H1 (cell line): ENCODE measurements at regions not wholly inside any gene's neighbourhood (a gene's known extent, or its start where the extent isn't known, plus 50 kb on each side); places are given as distances from the start of the nearest gene placed in this dataset.

ENCODE experiments used
- CTCF ChIA-PET: fragments of 300-600 bp; sonication (Branson Sonifier 250); formaldehyde crosslinking; loops from one replicate; lab custom pipeline; 2021; ENCODE audit not compliant: partially characterized antibody; lab: Charles Lee
- POLR2A ChIA-PET: fragments of 300-600 bp; sonication (Branson Sonifier 250); formaldehyde crosslinking; loops from one replicate; lab custom pipeline; 2021; ENCODE audit warnings: inconsistent platforms; ENCODE audit not compliant: partially characterized antibody; lab: Charles Lee
- DNase-seq, 2 experiments: peaks; one replicate each; pipeline versions ENCODE4 v3.0.0 to v3.0.0-alpha.2; 2010 to 2022; ENCODE audit warnings: low spot score in 2 of 2, low read depth in 1 of 2, mixed read lengths in 1 of 2
- FAIRE-seq: peaks from 2 replicates; lab custom pipeline; 2011; peaks lifted over from hg19 to GRCh38; lab: Jason Lieb, UNC
- H2AFZ ChIP-seq: 2 replicates; pipeline ENCODE4 v1.8.1; 2012; ENCODE audit warnings: low read length, inconsistent platforms
- H2AK5ac ChIP-seq: 2 replicates; pipeline ENCODE4 v1.6.1; 2013; ENCODE audit warnings: low read depth, low read length
- H2BK120ac ChIP-seq: replicated peaks from 2 replicates; pipeline ENCODE3; 2013; ENCODE audit warnings: low read depth, low read length, inconsistent platforms
- H2BK12ac ChIP-seq: 2 replicates; pipeline ENCODE4 v1.6.1; 2013; ENCODE audit warnings: low read depth, low read length
- H2BK15ac ChIP-seq: 2 replicates; pipeline ENCODE4 v1.6.1; 2013; ENCODE audit warnings: low read length
- H2BK20ac ChIP-seq: 2 replicates; pipeline ENCODE4 v1.6.1; 2013; ENCODE audit warnings: low read length
- H2BK5ac ChIP-seq: 2 replicates; pipeline ENCODE4 v1.6.1; 2013; ENCODE audit warnings: low read depth, low read length
- H3K14ac ChIP-seq: 2 replicates; pipeline ENCODE4 v1.6.1; 2013; ENCODE audit warnings: inconsistent platforms; ENCODE audit not compliant: insufficient read length
- H3K18ac ChIP-seq: 2 replicates; pipeline ENCODE4 v1.6.1; 2013; ENCODE audit warnings: low read length; ENCODE audit errors: extremely low read depth
- H3K23ac ChIP-seq: 2 replicates; pipeline ENCODE4 v1.6.1; 2013; ENCODE audit warnings: inconsistent platforms; ENCODE audit not compliant: insufficient read length
- H3K23me2 ChIP-seq: 2 replicates; pipeline ENCODE4 v1.6.1; 2013; ENCODE audit warnings: low read depth, low read length
- H3K27ac ChIP-seq: 2 replicates; pipeline ENCODE4 v1.6.1; 2011; ENCODE audit warnings: low read depth, low read length, inconsistent platforms
- H3K27me3 ChIP-seq, 4 experiments: replicated peaks in 1 of 4; 1 replicate in 1 of 4; 2 replicates in 3 of 4; pipeline versions ENCODE4 v1.6.1 to v1.8.1; 2011 to 2013; ENCODE audit warnings: low read length in 3 of 4, mild to moderate bottlenecking in 3 of 4, inconsistent platforms in 2 of 4, mixed read lengths in 2 of 4, moderate library complexity in 1 of 4; ENCODE audit not compliant: control insufficient read depth in 3 of 4, insufficient read depth in 3 of 4; ENCODE audit errors: extremely low read depth in 1 of 4
- H3K36me3 ChIP-seq, 4 experiments: 2 replicates each; pipeline versions ENCODE4 v1.6.1 to v1.8.1; 2011 to 2013; ENCODE audit warnings: mild to moderate bottlenecking in 4 of 4, low read length in 3 of 4, moderate library complexity in 2 of 4, control low read depth in 1 of 4, inconsistent platforms in 1 of 4; ENCODE audit not compliant: insufficient read depth in 4 of 4, control insufficient read depth in 2 of 4
- H3K4ac ChIP-seq: replicated peaks from 2 replicates; pipeline ENCODE3; 2013; ENCODE audit warnings: low read length, low read depth, mixed read lengths, inconsistent platforms; ENCODE audit not compliant: insufficient read length
- H3K4me1 ChIP-seq, 4 experiments: replicated peaks in 1 of 4; 1 replicate in 1 of 4; 2 replicates in 3 of 4; pipeline versions ENCODE4 v1.6.1 to v1.8.1; 2011 to 2013; ENCODE audit warnings: low read length in 3 of 4, inconsistent platforms in 2 of 4, mixed read lengths in 1 of 4; ENCODE audit not compliant: insufficient read depth in 4 of 4, control insufficient read depth in 3 of 4
- H3K4me2 ChIP-seq, 2 experiments: 2 replicates each; pipeline versions ENCODE4 v1.6.1 to v1.8.1; 2011 to 2013; ENCODE audit warnings: low read depth in 2 of 2, low read length in 2 of 2, control low read depth in 1 of 2, inconsistent platforms in 1 of 2, mild to moderate bottlenecking in 1 of 2; ENCODE audit not compliant: insufficient read depth in 1 of 2
- H3K4me3 ChIP-seq, 4 experiments: fragments of 200-600, 300-600 bp in 1 of 4; sonication (generic), shearing (Covaris generic), sonication (Bioruptor Twin) in 1 of 4; 2 replicates each; pipeline versions ENCODE4 v1.5.1 to v1.8.1; 2011 to 2016; ENCODE audit warnings: low read length in 4 of 4, low read depth in 3 of 4, control low read depth in 2 of 4, inconsistent platforms in 2 of 4, mild to moderate bottlenecking in 2 of 4, mixed read lengths in 1 of 4, moderate library complexity in 1 of 4; ENCODE audit not compliant: insufficient read depth in 2 of 4; ENCODE audit errors: extremely low read depth in 1 of 4
- H3K56ac ChIP-seq: replicated peaks from 2 replicates; pipeline ENCODE3; 2013; ENCODE audit warnings: low read depth, mild to moderate bottlenecking, mixed read lengths, low read length, inconsistent platforms; ENCODE audit not compliant: insufficient read length
- H3K79me1 ChIP-seq: 2 replicates; pipeline ENCODE4 v1.6.1; 2013; ENCODE audit warnings: low read depth, low read length, control low read depth
- H3K79me2 ChIP-seq, 2 experiments: 2 replicates each; pipeline versions ENCODE4 v1.6.1 to v1.8.1; 2012 to 2013; ENCODE audit warnings: low read length in 2 of 2, mild to moderate bottlenecking in 2 of 2, inconsistent platforms in 1 of 2; ENCODE audit not compliant: insufficient read depth in 2 of 2, control insufficient read depth in 1 of 2
- H3K9ac ChIP-seq, 4 experiments: replicated peaks in 1 of 4; 1 replicate in 1 of 4; 2 replicates in 3 of 4; pipeline versions ENCODE4 v1.6.1 to v1.8.1; 2011 to 2013; ENCODE audit warnings: low read depth in 3 of 4, low read length in 3 of 4, control low read depth in 2 of 4, mild to moderate bottlenecking in 2 of 4, moderate library complexity in 2 of 4, inconsistent platforms in 1 of 4; ENCODE audit errors: extremely low read depth in 1 of 4
- H3K9me3 ChIP-seq, 2 experiments: 2 replicates each; pipeline versions ENCODE4 v1.6.1 to v1.8.1; 2012 to 2013; ENCODE audit warnings: mild to moderate bottlenecking in 2 of 2, moderate library complexity in 2 of 2, control low read depth in 1 of 2, inconsistent platforms in 1 of 2, low read depth in 1 of 2, low read length in 1 of 2, mixed read lengths in 1 of 2; ENCODE audit not compliant: insufficient read depth in 2 of 2
- H4K20me1 ChIP-seq, 2 experiments: replicated peaks in 1 of 2; 2 replicates each; pipeline versions ENCODE3 to v1.8.1; 2011 to 2013; ENCODE audit warnings: inconsistent platforms in 2 of 2, low read length in 2 of 2, mild to moderate bottlenecking in 1 of 2; ENCODE audit not compliant: insufficient read depth in 2 of 2, control insufficient read depth in 1 of 2
- H4K5ac ChIP-seq: 2 replicates; pipeline ENCODE4 v1.6.1; 2013; ENCODE audit warnings: low read length, low read depth, mixed read lengths, inconsistent platforms; ENCODE audit not compliant: insufficient read length
- H4K8ac ChIP-seq: 2 replicates; pipeline ENCODE4 v1.8.0; 2013; ENCODE audit warnings: mild to moderate bottlenecking, moderate library complexity, low read length, inconsistent platforms; ENCODE audit not compliant: insufficient read depth; ENCODE audit errors: extremely low read depth
- H4K91ac ChIP-seq: replicated peaks from 2 replicates; pipeline ENCODE3; 2013; ENCODE audit warnings: low read length, mixed read lengths, inconsistent platforms; ENCODE audit not compliant: insufficient read length
- ASH2L ChIP-seq: fragments of 200-600, 300-600 bp; sonication (generic); IDR thresholded peaks from one replicate; pipeline ENCODE4 v1.7.1; 2017; ENCODE audit warnings: low read length
- CHD1 ChIP-seq: IDR thresholded peaks from 2 replicates; pipeline ENCODE4 v1.6.1; 2012; ENCODE audit warnings: low read depth, low read length, improper control_type of control experiment
- CHD2 ChIP-seq: IDR thresholded peaks from 2 replicates; pipeline ENCODE4 v1.6.1; 2012; ENCODE audit warnings: low read length, improper control_type of control experiment
- CREB1 ChIP-seq: IDR thresholded peaks from 2 replicates; pipeline ENCODE4 v1.6.1; 2012; ENCODE audit warnings: inconsistent platforms
- JUN ChIP-seq: IDR thresholded peaks from 2 replicates; pipeline ENCODE4 v1.6.1; 2011; ENCODE audit warnings: low read depth, mild to moderate bottlenecking, improper control_type of control experiment, low read length
- JUND ChIP-seq: IDR thresholded peaks from 2 replicates; pipeline ENCODE4 v1.6.1; 2011; ENCODE audit warnings: mild to moderate bottlenecking, improper control_type of control experiment, low read length
- KDM5A ChIP-seq: fragments of 200-600 bp; IDR thresholded peaks from 2 replicates; pipeline ENCODE4 v1.7.1; 2012; ENCODE audit warnings: mild to moderate bottlenecking, low read length, inconsistent platforms, mixed read lengths
- PHF8 ChIP-seq: fragments of 200-600 bp; sonication (generic); conservative IDR thresholded peaks from 2 replicates; pipeline ENCODE4 v1.7.1; 2012; ENCODE audit warnings: low read depth, mild to moderate bottlenecking, inconsistent platforms, low read length, moderate library complexity
- SIX5 ChIP-seq: IDR thresholded peaks from 2 replicates; pipeline ENCODE4 v1.6.1; 2011; ENCODE audit warnings: mild to moderate bottlenecking, low read depth, low read length
- SP1 ChIP-seq: IDR thresholded peaks from 2 replicates; pipeline ENCODE4 v1.6.1; 2011; ENCODE audit warnings: low read depth, low read length
- SRF ChIP-seq: IDR thresholded peaks from 2 replicates; pipeline ENCODE4 v1.6.1; 2011; ENCODE audit warnings: mild to moderate bottlenecking, low read depth, low read length, moderate library complexity
- YY1 ChIP-seq: IDR thresholded peaks from 2 replicates; pipeline ENCODE4 v1.6.1; 2011; ENCODE audit warnings: low read depth, mild to moderate bottlenecking, low read length
- WGBS, 2 experiments: shearing (Covaris generic) in 1 of 2; methylation state at CpG; one replicate each; pipeline versions ENCODE4 v1.1.6 to v1.1.7; 2013 to 2015; ENCODE audit warnings: low lambda C conversion rate in 2 of 2, mixed read lengths in 2 of 2, inconsistent platforms in 1 of 2, low coverage in 1 of 2, missing lambda C conversion rate in 1 of 2; ENCODE audit not compliant: insufficient replicate concordance in 2 of 2, insufficient coverage in 1 of 2, insufficient read length in 1 of 2; ENCODE audit errors: extremely low coverage in 1 of 2, missing lambda C conversion rate in 1 of 2; 5-methylcytosine and 5-hydroxymethylcytosine counted together

- Histone ChIP-seq H4K5ac (no peak overlapping the region), H2BK20ac (no peak overlapping the region), H4K8ac (no peak overlapping the region), H2BK120ac (no peak overlapping the region), H2AFZ (no peak overlapping the region), H3K79me1 (no peaks in the 10 kb centered on the region), H2BK15ac (no peak overlapping the region), H3K4me2 (no peak overlapping the region), H3K9me3 (no peaks in the 10 kb centered on the region), H3K56ac (no peak overlapping the region), H4K20me1 (no peaks in the 10 kb centered on the region), H3K18ac (no peak overlapping the region), H2BK5ac (no peak overlapping the region), H3K4me3 (no peak overlapping the region), H3K27me3 (no peaks in the 10 kb centered on the region), H3K9ac (no peak overlapping the region), H2AK5ac (no peak overlapping the region), H3K36me3 (no peaks in the 10 kb centered on the region), H3K23ac (no peak overlapping the region), H3K4ac (no peak overlapping the region), H3K14ac (no peak overlapping the region), H3K27ac (no peak overlapping the region), H3K4me1 (peaks cover 0 to 7% (median 4%) of the 10 kb centered on the region in 4 experiments; a peak in 4 of 7 replicates), H4K91ac (no peak overlapping the region), H3K79me2 (no peaks in the 10 kb centered on the region), H3K23me2 (no peaks in the 10 kb centered on the region), H2BK12ac (no peak overlapping the region)
- no peak for FAIRE-seq
- 93% methylated on average over 2 of the region's 2 CpGs; no CpG with 5 or more reads in 1 of the 2 experiments for WGBS, 2 experiments
- no peak for DNase-seq
- CTCF ChIA-PET = interaction anchor here (0.7 to 3.6 kb wide), 20 partner anchors 12 to 645 kb away, joined by 3 to 19 read pairs (median 4); no protein-coding TSS in a partner anchor
- no peak for TF ChIP-seq SP1
- no peak for TF ChIP-seq PHF8
- no peak for TF ChIP-seq SRF
- TF ChIP-seq SIX5 = no peak
- TF ChIP-seq CHD1 = no peak
- TF ChIP-seq CHD2 = no peak
- no peak for TF ChIP-seq YY1
- TF ChIP-seq ASH2L = no peak
- no peak for TF ChIP-seq JUN
- no peak for TF ChIP-seq CREB1
- TF ChIP-seq JUND = no peak
- TF ChIP-seq KDM5A = no peak
- POLR2A ChIA-PET = no interaction called here
Observed at GRCh38 chr18:33840212-33840593, 262.2 kb downstream of the ASXL3 start.
